GM18520 (cell line): ENCODE measurements at regions not wholly inside any gene's neighbourhood (a gene's known extent, or its start where the extent isn't known, plus 50 kb on each side); places are given as distances from the start of the nearest gene placed in this dataset.
"Not testable (repeated sequence)": the region's sequence is repeated elsewhere in the genome, so short reads cannot be mapped to it uniquely, and the experiment has no call there.

ENCODE experiments used
- ATAC-seq: cut with Tn5 transposase; IDR thresholded peaks from one replicate; pipeline ENCODE4 v1.9.1; 2021; ENCODE audit not compliant: unreplicated experiment

- no peak for ATAC-seq
Measured at GRCh38 chr17:64728041-64728695, 66.1 kb upstream of the SMURF2 start.

GRCh38 chr17:64726025-64726424, 63.9 kb upstream of the SMURF2 start:
- ATAC-seq = not testable (repeated sequence)

- ATAC-seq = not testable (repeated sequence)
Measured at GRCh38 chr17:64724246-64724645, 62.1 kb upstream of the SMURF2 start.

GRCh38 chr17:64723781-64724180, 61.7 kb upstream of the SMURF2 start:
- no peak for ATAC-seq

- ATAC-seq = not testable (repeated sequence)
Measured at GRCh38 chr17:64721556-64721955, 59.4 kb upstream of the SMURF2 start.

- not testable (repeated sequence) for ATAC-seq
Measured at GRCh38 chr17:64720253-64720652, 58.1 kb upstream of the SMURF2 start.

- ATAC-seq = not testable (repeated sequence)
Measured at GRCh38 chr17:64719517-64719916, 57.4 kb upstream of the SMURF2 start.

GRCh38 chr17:64718816-64719215, 56.7 kb upstream of the SMURF2 start:
- not testable (repeated sequence) for ATAC-seq

GRCh38 chr17:64718058-64718457, 56.0 kb upstream of the SMURF2 start:
- ATAC-seq = no peak

GRCh38 chr17:64716496-64716895, 54.4 kb upstream of the SMURF2 start:
- ATAC-seq = not testable (repeated sequence)

- not testable (repeated sequence) for ATAC-seq
Measured at GRCh38 chr17:64713786-64714185, 51.7 kb upstream of the SMURF2 start.

- not testable (repeated sequence) for ATAC-seq
Measured at GRCh38 chr17:64712557-64713351, 50.6 kb upstream of the SMURF2 start.
